HG03159 (cell line): ENCODE measurements at regions not wholly inside any gene's neighbourhood (a gene's known extent, or its start where the extent isn't known, plus 50 kb on each side); places are given as distances from the start of the nearest gene placed in this dataset.
"Not testable (repeated sequence)": the region's sequence is repeated elsewhere in the genome, so short reads cannot be mapped to it uniquely, and the experiment has no call there.

ENCODE experiments used
- ATAC-seq: cut with Tn5 transposase; IDR thresholded peaks from one replicate; pipeline ENCODE4 v1.9.1; 2021; ENCODE audit warnings: mild to moderate bottlenecking, moderate library complexity; ENCODE audit not compliant: unreplicated experiment

- ATAC-seq: no peak
Observed at GRCh38 chr4:55028196-55028595, 97.2 kb downstream of the KDR start.

DNA sequence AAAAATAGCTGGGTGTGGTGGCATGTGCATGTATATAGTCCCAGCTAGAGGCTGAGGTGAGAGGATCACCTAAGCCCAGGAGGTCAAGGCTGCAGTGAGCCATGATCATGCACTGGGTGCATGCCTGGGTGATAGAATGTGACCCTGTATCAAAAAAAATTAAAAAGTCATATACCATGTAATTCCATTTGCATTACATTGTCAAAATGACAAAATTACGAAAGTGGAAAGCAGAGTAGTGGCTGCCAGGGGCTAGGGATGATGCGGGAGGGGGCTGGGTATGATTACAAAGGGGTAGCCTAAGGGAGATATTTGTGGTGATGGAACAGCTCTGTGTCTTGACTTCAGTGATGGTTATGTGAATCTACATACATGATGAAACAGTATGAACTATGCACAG lies 97.8 kb downstream of the KDR start:
- ATAC-seq: no peak

GRCh38 chr4:55025456-55025855 lies 99.9 kb downstream of the KDR start:
- not testable (repeated sequence) for ATAC-seq

DNA sequence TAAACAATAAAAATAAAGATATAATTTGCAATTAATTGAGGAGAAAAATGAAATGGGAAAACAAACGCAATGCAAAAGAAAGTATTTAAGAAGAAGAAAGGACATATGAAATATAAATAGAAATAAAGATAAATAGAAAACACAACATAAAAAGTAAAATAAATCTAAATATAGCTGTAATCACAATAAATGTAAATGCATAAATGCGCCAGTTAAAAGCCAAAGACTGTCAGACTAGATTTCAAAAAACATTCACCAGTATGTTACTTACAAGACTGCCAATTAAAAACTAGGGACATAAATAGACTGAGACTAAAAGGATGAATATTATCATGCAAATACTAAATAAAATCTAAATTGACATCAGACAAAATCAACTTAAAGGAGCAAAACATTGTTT lies 102.4 kb downstream of the KDR start:
- ATAC-seq: no peak

DNA sequence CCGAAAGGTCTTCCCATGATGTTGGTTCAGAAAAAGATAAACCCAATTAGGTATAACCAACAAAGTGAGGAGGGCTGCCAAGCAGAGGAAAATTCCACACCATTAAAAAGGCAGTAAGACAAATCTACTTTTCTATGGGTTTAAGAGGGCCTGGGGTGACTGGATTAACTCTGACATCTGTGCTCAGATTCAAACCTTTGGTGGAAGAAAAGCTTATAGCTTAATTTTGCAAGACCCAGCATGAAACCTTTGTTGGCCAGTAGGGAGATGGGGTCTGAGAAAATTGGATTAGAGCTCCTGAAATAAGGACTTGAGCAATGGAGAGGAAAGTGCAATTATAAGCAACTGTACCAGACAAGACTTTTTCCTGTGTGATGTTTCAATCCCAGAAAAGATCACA lies 104.2 kb downstream of the KDR start:
- ATAC-seq: no peak

GRCh38 chr4:55020131-55020530 lies 105.3 kb downstream of the KDR start:
- ATAC-seq: no peak

DNA sequence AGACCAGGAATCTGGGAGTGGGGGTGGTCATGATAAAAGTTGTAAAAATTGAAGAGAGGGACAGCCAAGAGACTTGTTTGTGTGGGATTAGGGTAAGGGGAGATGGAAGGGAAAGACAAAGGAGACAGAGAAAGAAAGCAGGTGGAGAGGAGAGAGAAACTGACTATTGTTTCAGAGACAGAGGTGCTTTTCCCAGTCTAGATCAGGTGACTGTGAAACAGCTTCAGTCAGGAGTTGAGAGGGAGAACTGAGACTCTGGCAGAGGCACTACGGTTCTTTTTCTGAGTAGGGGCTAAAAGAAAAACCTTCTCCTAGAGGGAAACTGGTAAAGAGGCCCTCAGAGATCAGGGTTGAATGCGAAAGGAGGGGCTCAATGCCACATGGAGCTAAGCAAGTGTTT lies 106.4 kb downstream of the KDR start:
- ATAC-seq: no peak

GRCh38 chr4:55018521-55018920 lies 106.9 kb downstream of the KDR start:
- no peak for ATAC-seq

- ATAC-seq: no peak
Observed at GRCh38 chr4:55017406-55017805, 108.0 kb downstream of the KDR start.

DNA sequence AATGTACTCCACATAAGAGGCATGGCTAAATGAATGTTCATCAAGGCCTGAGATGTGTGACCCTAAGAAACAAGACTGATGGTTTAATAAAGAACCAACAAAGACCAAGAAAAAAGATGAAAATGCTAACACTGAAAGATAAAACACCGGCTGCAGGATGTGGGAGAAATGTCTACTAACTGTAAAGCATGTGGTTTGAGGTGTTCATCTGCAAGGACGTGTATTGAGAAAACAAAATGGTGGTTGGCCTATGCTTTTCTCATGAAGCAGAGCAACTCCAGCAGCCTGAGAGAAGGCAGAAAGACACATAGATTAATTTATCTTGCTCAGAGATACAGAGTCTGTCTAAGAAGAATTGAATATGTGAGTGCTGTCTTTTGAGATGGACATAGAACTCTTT lies 109.3 kb downstream of the KDR start:
- no peak for ATAC-seq

DNA sequence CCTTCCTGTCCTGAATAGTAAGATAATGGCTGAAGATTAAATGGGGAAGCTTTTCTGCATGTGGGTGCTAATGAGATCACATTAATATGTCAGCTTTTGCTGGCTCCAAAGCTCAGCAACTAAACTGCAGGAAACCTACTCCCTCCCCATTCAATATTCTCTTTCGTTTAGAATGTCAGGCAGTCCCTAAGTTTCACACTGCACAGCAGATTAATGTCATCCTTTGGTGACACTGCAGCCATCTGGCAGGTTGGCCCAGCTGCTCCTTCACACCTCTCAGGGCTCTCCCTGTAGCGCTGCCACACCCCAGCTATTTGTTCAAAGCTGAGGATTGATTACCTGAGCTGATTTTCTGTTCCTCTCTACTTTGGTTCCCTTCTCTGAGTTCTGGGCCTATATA lies 110.5 kb downstream of the KDR start:
- ATAC-seq: no peak

DNA sequence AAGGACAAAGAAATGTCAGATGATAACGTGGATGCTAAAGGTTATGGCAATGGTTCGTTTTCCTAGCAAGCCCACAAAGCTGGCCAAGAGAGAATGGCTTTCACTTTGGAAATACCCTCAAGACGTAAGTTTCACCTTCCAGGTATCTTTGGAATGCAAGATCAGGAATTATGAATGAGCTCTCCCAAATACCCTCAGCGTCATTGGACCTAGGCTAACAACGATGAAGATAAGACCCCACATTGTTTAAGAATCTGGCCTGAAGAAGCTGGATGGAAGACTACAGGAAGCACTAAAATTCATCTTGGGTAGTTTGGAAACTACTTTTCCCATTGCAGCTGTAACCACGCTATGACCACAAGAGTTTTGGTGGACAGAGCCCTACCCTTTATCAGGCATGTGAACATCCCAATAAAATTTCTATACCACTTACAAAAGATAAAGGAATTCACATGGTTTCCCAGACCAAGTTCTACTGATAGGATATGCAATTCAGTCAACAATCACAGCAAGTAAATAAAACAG lies 111.9 kb downstream of the KDR start:
- no peak for ATAC-seq

DNA sequence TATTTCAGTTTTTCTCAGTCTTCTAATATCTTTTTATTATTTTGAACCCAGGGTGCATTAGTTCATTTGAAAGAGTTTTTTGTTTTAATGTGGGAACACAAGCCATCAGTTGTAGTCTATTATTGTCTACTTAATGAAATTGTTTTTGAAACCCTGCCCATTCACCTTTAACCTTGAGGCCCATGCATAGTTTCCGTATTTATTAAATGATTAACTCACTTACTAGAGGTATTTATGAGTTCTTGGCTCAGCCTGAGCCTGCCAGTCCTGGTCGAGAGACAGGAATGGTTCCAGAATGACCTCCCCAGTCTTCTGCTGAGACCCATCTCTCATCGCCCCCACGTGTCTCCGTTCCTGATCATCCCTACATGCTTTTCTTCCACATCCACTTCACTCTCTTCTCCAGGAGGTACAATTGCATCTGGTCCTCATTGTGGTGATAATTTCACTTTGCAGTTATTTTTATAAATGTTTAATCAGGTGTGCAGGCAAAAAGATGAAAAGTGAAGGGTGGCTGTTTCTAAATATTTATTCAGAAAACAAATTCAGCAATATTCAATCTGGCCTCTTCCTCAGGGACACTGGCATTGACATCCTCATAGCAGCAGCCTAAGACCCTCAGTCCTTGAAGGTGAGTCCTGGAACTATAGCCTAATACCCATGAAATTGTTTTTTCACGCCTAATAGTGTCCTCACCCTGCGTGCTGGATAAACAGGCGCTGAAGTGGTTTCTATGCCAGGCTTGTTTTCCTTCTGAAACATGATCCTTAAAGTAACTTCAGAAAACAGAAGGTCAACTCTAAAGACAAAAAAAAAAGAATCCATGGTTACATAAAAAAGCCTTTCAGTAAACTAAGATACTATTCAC lies 112.8 kb downstream of the KDR start:
- ATAC-seq: no peak

DNA sequence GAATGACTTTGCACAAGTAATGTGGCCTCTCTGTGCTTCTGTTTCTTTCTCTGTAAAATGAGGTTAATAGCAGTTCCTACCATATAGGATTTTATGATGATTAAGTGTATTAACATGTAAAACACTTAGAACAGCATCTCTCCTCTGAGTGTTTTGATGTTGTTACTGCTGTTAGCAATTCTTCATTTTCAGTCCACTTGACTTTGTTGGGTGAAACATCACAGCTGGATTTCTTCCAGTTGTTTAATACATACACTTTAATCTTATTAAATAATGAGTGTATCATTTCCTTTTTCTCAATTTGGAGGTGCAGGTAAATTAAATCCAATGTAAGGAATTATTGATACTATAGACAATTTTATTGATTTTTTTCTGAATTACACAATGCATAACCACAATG lies 113.6 kb downstream of the KDR start:
- ATAC-seq: no peak

GRCh38 chr4:55010550-55010949 lies 114.8 kb downstream of the KDR start:
- ATAC-seq: no peak

DNA sequence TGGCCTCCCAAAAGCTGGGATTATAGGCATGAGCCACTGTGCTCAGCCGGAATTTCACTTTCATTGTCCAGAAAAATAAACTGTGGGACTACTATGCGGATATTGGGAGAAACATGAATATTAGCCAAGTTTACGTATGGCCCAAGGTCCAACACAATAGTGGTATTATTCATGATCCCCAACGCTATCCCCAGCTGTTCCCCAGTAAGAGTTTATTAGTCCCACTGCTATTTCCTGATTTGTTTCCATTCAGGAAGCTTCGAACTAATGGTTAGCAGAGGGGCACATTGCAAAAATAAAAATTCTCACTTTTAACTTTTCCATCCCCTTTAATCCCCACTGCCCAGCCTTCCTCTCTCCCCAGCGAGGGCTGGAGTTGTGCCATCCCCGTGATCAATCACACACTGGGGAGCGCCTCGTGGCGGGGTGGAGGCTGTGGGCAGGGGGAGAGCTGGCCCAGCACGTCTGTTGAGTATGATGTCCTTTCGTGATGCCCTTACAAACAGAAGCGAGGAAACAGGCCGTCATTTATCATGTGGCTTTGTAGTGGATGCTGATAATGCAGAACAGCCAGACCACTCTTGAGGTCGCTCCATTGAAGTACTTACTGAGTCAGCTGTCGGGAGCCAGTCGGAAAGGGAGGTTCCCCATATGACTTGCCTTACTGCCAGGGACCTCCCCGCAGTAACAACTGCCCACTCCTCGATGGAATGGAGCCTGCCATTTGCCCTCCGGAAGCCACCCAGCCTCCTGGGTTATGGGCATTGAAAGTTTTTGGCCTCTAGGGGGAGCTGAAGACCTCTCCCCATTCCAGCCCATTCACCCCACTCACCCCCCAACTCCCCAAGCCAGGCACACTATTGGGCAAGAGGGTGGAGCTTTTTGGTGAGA lies 117.0 kb downstream of the KDR start:
- ATAC-seq: no peak

GRCh38 chr4:55005910-55006309 lies 119.5 kb downstream of the KDR start:
- no peak for ATAC-seq

DNA sequence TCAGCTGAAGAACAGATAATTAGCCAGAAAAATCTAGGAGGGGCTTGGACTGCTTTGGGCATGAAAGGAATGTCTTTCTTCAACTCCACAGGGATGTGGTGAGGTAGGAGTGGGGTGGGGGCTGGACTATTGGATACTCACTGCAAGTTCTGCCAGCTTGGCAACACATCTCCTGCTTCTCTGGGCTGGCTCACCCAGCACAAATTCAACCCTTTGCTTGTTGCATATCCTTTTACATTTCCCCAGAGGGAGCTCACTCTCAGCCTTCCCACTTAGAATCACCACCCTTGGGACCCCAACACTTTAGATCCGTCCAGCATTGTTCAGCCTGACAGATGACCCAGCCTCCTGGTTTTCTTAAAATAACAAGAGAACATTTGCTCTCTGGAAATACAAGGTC lies 120.6 kb downstream of the KDR start:
- ATAC-seq: no peak

DNA sequence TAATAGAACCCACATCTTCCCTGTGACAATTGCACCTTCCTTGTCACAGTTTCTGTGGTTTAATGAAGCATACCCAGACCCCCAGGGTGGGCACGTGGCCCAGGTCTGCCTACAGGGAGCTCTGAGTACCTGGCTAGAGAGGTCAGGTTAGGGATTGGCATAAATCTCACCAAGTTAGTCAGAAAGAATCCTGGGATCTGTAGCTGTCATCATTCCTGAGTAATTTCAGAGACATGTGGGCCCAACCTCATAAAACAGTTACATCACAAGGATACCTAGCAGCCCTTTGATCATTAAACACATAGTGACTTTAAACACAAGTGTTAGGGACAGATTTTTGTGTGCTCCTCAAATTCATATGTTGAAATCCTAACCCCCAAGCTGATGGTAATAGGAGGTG lies 123.0 kb downstream of the KDR start:
- ATAC-seq: no peak

DNA sequence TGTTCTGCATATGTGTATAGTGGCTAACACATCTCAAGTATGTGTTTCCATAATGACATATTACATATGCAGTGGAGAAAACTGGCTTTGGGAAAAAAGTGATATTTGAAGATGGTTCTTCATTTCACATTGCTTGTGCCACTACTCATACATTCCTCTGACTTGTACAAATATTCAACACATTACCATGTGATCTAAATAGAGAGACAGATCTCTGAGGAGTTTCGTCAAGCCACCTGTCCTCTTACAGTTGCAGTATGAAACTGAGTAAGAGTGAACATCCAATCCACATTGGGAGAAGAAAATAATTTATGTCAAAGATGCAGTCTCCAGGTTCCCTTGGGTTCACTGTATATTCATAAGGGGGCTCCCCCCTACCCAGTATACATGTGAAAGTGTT lies 123.9 kb downstream of the KDR start:
- ATAC-seq: no peak

DNA sequence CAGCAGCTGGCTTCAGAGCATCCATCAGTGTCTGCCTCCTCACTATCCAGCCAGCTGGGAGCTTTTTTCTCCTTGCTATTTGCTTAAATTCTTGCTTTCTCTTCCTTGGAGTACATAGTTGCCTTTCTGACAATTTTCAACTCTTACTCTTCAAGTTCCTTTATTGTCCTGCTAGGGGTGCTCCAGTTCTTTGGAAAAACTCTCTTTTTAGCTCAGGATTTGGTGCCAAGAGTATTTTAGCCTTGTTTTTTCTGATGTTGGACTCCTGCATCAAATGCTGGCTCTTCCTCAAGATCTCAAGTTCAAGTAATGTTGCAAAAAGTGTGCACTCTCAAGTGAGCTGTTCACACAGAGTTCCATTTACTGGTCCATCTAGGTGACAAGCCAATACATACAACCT lies 126.4 kb downstream of the KDR start:
- no peak for ATAC-seq
